Loucy (cell line): ENCODE measurements at regions not wholly inside any gene's neighbourhood (a gene's known extent, or its start where the extent isn't known, plus 50 kb on each side); places are given as distances from the start of the nearest gene placed in this dataset.

Experiments used
- CTCF ChIP-seq: fragments of 200-600 bp; sonication (generic); conservative IDR thresholded peaks from 2 replicates; pipeline ENCODE4 v1.5.1; 2014; ENCODE audit warnings: mild to moderate bottlenecking, antibody characterized with exemption, low read length
- EZH2phosphoT487 ChIP-seq: fragments of 200-600 bp; IDR thresholded peaks from 2 replicates; pipeline ENCODE4 v1.6.1; 2018; ENCODE audit warnings: antibody characterized with exemption, mild to moderate bottlenecking, moderate library complexity, borderline replicate concordance

- TF ChIP-seq EZH2phosphoT487 (no peak), CTCF (no peak)
Measured at GRCh38 chr17:69646729-69647128, 232.2 kb downstream of the MAP2K6 start.
